Astrocyte of the spinal cord (primary cell): ENCODE measurements at regions not wholly inside any gene's neighbourhood (a gene's known extent, or its start where the extent isn't known, plus 50 kb on each side); places are given as distances from the start of the nearest gene placed in this dataset.
"Not testable (repeated sequence)": the region's sequence is repeated elsewhere in the genome, so short reads cannot be mapped to it uniquely, and the experiment has no call there.

Source experiments
- DNase-seq: peaks from one replicate; pipeline ENCODE4 v3.0.0; 2011; ENCODE audit warnings: low read depth, low spot score
- H3K4me3 ChIP-seq: 2 replicates; pipeline ENCODE4 v1.5.1; 2011; ENCODE audit warnings: low read depth, mild to moderate bottlenecking, low read length, moderate library complexity
- in situ Hi-C: cut with HindIII; loops from 2 replicates; pipeline ENCODE4 v1.10.0; 2017; ENCODE audit warnings: low sequenced_read_pairs
- TF ChIP-seq, protein P1 (sequence below): IDR thresholded peaks from 2 replicates; pipeline ENCODE4 v1.5.1; 2012; ENCODE audit warnings: low read depth, mild to moderate bottlenecking, low read length, inconsistent platforms

DNA sequence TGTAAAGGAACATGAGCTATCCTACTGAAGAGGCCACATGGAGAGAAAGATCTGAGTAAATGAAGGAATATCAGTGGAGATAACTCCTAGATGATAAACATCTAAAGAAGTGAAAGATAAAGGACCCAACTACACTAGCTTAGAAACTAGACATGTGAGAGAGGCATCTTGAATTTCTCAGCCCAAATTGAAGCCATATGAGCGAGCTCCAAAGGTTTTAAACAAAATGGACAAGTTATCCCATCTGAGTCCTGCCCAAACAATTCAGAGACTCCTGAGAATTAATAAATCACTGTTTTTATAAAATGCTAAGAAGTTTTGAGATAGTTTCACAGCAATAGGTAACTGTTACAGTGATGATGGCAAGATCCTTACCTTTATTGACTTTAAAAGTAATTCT, 438.9 kb downstream of the NAV3 start:
- in situ Hi-C loops = no loop called here
- no peak for DNase-seq
- no peak overlapping the region for H3K4me3 ChIP-seq
- TF ChIP-seq, protein P1, sequence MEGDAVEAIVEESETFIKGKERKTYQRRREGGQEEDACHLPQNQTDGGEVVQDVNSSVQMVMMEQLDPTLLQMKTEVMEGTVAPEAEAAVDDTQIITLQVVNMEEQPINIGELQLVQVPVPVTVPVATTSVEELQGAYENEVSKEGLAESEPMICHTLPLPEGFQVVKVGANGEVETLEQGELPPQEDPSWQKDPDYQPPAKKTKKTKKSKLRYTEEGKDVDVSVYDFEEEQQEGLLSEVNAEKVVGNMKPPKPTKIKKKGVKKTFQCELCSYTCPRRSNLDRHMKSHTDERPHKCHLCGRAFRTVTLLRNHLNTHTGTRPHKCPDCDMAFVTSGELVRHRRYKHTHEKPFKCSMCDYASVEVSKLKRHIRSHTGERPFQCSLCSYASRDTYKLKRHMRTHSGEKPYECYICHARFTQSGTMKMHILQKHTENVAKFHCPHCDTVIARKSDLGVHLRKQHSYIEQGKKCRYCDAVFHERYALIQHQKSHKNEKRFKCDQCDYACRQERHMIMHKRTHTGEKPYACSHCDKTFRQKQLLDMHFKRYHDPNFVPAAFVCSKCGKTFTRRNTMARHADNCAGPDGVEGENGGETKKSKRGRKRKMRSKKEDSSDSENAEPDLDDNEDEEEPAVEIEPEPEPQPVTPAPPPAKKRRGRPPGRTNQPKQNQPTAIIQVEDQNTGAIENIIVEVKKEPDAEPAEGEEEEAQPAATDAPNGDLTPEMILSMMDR = no peak

DNA sequence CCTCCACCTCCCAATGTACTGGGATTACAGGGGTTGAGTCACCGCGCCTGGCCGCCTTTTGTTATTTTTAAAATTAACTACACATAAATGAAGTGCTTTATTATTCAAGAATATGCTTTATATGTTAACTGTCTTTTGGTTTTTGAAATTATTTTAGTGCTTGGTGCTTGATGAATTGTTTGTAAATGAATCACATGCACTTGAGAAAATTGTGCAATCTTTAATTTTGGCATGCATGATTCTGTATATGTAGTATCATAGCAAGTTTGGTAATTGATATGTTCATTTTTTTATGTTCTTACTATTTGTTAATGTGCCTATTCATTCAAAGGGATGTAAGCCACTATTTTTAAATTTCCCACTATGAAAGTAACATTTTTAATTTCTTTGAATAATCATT, 440.9 kb downstream of the NAV3 start:
- TF ChIP-seq, protein P1 = no peak
- in situ Hi-C loops = no loop called here
- no peak overlapping the region for H3K4me3 ChIP-seq
- DNase-seq = no peak

DNA sequence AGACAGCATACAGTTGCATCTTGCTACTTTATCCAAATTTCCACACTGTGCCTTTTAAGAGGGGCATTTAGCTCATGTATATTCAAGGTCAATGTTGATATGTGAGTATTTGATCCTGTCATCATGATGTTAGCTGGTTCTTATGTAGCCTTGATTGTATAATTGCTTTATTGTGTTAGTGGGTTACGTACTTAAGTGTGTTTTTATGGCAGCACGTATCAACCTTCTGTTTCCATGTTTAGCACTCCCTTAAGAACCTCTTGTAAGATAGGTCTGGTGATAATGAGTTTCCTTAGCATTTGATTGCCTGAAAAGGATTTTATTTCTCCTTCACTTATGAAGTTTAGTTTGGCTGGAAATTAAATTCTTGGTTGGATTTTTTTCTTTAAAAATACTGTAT, 445.2 kb downstream of the NAV3 start:
- TF ChIP-seq, protein P1 = no peak
- H3K4me3 ChIP-seq = no peak overlapping the region
- in situ Hi-C loops = no loop called here
- DNase-seq = no peak

DNA sequence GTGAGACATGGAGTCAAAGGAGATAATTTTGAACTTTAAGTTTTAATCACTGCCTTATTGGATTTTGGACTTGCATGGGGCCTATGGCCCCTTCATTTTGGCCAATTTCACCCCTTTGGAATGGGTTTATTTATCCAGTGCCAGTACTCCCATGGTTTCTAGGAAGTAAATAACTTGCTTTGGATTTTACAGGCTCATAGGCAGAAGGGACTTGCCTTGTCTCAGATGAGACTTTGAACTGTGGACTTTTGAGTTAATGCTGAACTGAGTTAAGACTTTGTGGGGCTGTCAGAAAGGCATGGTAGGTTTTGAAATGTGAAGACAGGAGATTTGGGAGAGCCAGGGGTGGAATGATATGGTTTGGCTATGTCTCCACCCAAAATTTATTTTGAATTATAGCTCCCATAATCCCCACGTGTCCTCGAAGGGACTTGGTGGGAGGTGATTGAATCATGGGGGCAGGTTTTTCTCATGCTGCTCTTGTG, 448.1 kb downstream of the NAV3 start:
- no peak overlapping the region for H3K4me3 ChIP-seq
- no peak for DNase-seq
- TF ChIP-seq, protein P1 = no peak
- in situ Hi-C loops = no loop called here

DNA sequence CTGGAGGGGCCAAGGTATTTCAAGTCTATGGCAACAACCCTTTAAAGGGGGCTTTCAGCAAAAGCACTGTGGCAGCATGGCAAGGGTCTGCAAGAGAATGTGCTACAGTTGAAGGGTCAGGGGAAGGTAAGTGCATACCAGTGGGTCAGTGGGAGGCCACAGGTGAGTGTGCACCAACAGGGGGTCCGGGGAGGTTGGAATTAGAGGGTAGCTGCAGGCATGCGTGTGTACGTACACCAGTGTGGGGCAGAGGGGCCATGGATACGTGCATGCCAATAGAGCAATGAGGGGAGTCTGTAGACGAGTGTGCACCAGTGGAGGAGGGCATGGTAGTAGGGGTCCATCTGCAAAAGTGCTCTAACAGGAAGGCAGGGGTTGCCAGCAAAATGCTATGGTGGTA, 448.9 kb downstream of the NAV3 start:
- TF ChIP-seq, protein P1 = no peak
- in situ Hi-C loops = no loop called here
- no peak for DNase-seq
- H3K4me3 ChIP-seq = no peak overlapping the region

DNA sequence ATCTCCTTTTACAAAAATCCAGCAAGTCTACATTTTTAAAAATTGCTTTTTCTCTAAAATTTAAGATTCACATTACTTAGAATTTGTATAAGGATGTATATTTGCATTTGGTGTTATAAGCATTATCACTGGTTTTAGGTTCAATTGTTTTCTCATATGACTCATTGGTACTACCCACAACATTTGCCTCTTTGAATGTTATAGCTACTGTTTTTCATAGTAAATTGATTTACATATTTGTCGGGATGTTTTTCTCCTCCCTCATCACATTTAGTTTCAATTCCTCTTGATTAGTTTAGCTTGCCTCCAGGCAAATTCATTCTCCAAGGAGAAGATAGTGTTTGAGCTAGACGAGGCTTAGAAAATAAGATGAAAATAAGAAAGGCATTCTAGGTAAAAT, 450.4 kb downstream of the NAV3 start:
- in situ Hi-C loops = not testable (repeated sequence)

DNA sequence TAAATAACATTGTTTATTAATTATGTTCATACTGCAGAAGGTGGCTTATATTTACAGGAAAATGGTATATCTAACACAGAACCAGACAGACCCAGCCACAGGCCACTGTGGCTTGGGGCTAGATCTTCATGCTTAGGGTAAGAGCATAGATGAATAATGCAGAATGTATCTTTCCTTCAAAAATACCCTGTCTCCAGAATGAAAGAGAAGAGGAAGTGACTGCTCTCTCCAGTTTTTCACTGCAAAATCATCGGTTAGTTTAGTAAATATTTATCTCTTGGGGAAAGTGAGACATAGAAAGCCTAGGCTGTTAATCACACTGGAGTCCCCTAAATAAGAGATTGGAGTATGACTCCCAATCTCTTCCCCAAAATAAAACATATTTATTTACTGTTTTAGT, 453.7 kb downstream of the NAV3 start:
- H3K4me3 ChIP-seq = no peak overlapping the region
- TF ChIP-seq, protein P1 = no peak
- in situ Hi-C loops = no loop called here
- no peak for DNase-seq

More for the DNA sequence above, 450.4 kb downstream of the NAV3 start:
- DNase-seq, H3K4me3 ChIP-seq: not testable (repeated sequence)
